ENCODE measurements at regions not wholly inside any gene's neighbourhood (a gene's known extent, or its start where the extent isn't known, plus 50 kb on each side); places are given as distances from the start of the nearest gene placed in this dataset.

DNA sequence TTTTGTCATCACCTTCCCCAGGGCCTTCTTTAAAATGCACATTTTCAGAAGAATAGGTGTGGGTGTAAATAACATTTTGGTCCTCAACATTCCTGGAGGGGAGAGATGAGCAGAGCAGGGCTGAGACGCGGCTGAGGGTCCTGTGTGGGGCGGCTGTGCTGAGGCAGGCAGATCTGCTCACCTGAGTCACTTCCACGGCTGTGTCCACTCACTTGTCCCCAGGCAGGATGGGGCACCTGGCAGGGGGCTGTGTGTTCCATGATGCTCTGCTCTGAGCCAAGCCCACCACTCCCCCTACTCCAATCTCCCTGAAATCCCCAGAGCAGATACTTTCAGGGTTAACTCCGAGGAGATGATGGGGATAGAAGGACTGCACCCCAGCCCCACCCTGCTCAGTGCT lies 93.8 kb downstream of the GLRX3 start:
- Histone ChIP-seq H3K9ac (ENCODE audit: low read depth, low read length) (no peak overlapping the region), H3K9me3 (ENCODE audit: insufficient read depth, low read depth, low read length) (peaks cover 14% of the 10 kb centered on the region), H3K36me3 (ENCODE audit: insufficient read depth, low read length) (no peaks in the 10 kb centered on the region), H3K4me3 (ENCODE audit: low read length) (no peak overlapping the region), H3K27me3 (ENCODE audit: insufficient read depth, low read length) (no peaks in the 10 kb centered on the region), H3K27ac (ENCODE audit: low read depth, low read length) (no peak overlapping the region), H3K4me1 (ENCODE audit: insufficient read depth, low read length) (no peaks in the 10 kb centered on the region)
- WGBS: 89% methylated on average over 5 of the region's 5 CpGs

- WGBS: 90% methylated on average over 6 of the region's 6 CpGs
- no peak overlapping the region for H3K9ac ChIP-seq (ENCODE audit: low read depth, low read length)
- no peaks in the 10 kb centered on the region for H3K27me3 ChIP-seq (ENCODE audit: insufficient read depth, low read length)
- no peaks in the 10 kb centered on the region for H3K4me1 ChIP-seq (ENCODE audit: insufficient read depth, low read length)
- H3K27ac ChIP-seq (ENCODE audit: low read depth, low read length): no peak overlapping the region
- peaks cover 14% of the 10 kb centered on the region for H3K9me3 ChIP-seq (ENCODE audit: insufficient read depth, low read depth, low read length)
- no peak overlapping the region for H3K4me3 ChIP-seq (ENCODE audit: low read length)
- no peaks in the 10 kb centered on the region for H3K36me3 ChIP-seq (ENCODE audit: insufficient read depth, low read length)
Observed at GRCh38 chr10:130230611-130231010, 94.4 kb downstream of the GLRX3 start.

GRCh38 chr10:130231251-130231741 lies 95.1 kb downstream of the GLRX3 start:
- 96% methylated on average over 15 of the region's 15 CpGs for WGBS
- no peak overlapping the region for H3K9ac ChIP-seq (ENCODE audit: low read depth, low read length)
- H3K36me3 ChIP-seq (ENCODE audit: insufficient read depth, low read length): no peaks in the 10 kb centered on the region
- H3K4me3 ChIP-seq (ENCODE audit: low read length): no peak overlapping the region
- no peaks in the 10 kb centered on the region for H3K4me1 ChIP-seq (ENCODE audit: insufficient read depth, low read length)
- peaks cover 14% of the 10 kb centered on the region for H3K9me3 ChIP-seq (ENCODE audit: insufficient read depth, low read depth, low read length)
- H3K27me3 ChIP-seq (ENCODE audit: insufficient read depth, low read length): no peaks in the 10 kb centered on the region
- H3K27ac ChIP-seq (ENCODE audit: low read depth, low read length): no peak overlapping the region

DNA sequence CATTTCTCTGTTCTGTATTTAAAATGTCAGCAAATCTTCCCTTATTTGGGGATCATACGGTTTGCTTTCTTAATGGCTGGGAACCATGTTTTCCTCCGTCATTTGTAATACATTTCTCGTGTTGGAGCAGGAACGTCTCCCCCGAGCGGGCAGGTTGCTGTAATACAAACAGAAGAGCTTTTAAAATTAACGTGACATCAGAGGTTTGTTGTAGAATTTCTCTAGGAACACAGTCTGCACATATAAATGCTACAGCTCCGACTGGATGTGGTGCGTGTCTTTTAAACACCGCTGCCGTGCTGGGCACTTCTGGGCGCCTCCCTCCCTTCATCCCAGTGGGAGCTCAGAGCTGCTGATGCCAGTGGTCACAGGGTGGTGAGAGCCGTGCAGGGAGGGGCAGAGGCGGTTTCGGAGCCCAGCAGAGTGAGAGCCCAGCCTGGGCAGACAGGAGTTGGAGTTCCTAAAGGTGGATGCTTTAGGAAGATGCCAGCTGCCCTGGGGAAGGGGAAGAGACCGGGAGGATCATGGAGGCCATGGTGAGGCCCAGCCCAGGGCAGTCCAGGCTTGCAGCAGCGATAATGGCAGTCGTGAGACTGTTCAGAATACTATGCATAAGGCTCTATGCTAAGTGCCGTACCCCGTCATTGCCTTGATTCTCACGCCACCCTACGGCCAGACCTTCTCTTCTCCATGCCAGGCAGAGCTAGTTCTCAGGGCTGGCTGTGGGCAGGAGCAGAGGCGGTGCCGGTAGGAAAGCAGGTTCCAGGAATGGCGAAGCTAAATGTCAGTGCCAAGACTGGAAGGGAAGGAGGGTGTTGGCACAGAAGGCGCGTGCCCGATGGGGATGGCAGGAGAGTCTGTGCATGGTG lies 96.2 kb downstream of the GLRX3 start:
- no peaks in the 10 kb centered on the region for H3K27me3 ChIP-seq (ENCODE audit: insufficient read depth, low read length)
- 90% methylated on average over 28 of the region's 28 CpGs for WGBS
- H3K27ac ChIP-seq (ENCODE audit: low read depth, low read length): no peak overlapping the region

DNA sequence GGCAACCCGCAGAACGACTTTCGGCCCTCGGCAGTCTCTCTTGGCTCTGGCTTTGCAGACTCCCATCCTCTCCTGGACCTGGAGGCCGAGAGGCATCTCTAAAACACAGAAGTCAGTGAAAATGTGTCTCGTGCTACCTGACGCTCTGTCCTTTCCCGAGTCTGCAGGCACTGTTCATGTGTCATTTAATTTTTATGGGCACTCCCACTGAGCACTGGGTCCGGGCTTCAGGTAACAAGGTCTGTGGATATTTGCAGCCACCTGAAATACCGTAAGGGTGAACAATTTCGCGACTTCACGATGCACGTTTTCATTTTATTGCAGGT lies 96.8 kb downstream of the GLRX3 start:
- Histone ChIP-seq H3K9me3 (ENCODE audit: insufficient read depth, low read depth, low read length) (peaks cover 6% of the 10 kb centered on the region), H3K4me1 (ENCODE audit: insufficient read depth, low read length) (no peaks in the 10 kb centered on the region), H3K27me3 (ENCODE audit: insufficient read depth, low read length) (no peaks in the 10 kb centered on the region), H3K27ac (ENCODE audit: low read depth, low read length) (no peak overlapping the region), H3K36me3 (ENCODE audit: insufficient read depth, low read length) (no peaks in the 10 kb centered on the region), H3K4me3 (ENCODE audit: low read length) (no peak overlapping the region), H3K9ac (ENCODE audit: low read depth, low read length) (no peak overlapping the region)
- WGBS: 92% methylated on average over 14 of the region's 14 CpGs

More for the DNA sequence above, 96.2 kb downstream of the GLRX3 start:
- no peak overlapping the region for H3K4me3 ChIP-seq (ENCODE audit: low read length)
- peaks cover 12% of the 10 kb centered on the region for H3K9me3 ChIP-seq (ENCODE audit: insufficient read depth, low read depth, low read length)
- no peaks in the 10 kb centered on the region for H3K4me1 ChIP-seq (ENCODE audit: insufficient read depth, low read length)
- H3K9ac ChIP-seq (ENCODE audit: low read depth, low read length): no peak overlapping the region
- H3K36me3 ChIP-seq (ENCODE audit: insufficient read depth, low read length): no peaks in the 10 kb centered on the region

DNA sequence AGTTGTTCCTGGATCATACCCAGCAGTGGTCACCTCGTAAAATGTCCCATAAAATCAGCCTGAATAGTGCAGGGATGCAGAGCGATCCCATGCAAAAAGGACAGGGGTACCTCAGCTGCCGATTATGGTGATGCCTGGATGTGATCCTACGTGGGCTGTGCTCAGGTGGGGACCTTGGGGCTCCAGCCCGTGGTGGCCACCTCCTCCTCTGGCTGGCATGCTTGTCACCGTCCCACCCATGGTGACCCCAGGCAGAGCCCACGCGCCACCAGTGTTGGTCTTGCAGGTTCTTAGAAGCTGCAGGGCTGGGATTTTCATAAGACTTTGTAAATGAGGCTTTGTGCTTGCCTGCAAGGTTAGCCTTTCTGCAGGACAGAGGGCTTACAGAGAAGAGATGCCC lies 97.2 kb downstream of the GLRX3 start:
- 94% methylated on average over 8 of the region's 8 CpGs for WGBS
- Histone ChIP-seq H3K4me1 (ENCODE audit: insufficient read depth, low read length) (no peaks in the 10 kb centered on the region), H3K9me3 (ENCODE audit: insufficient read depth, low read depth, low read length) (peaks cover 3% of the 10 kb centered on the region; the same call in 1 of the 2 replicates), H3K9ac (ENCODE audit: low read depth, low read length) (no peak overlapping the region), H3K36me3 (ENCODE audit: insufficient read depth, low read length) (no peaks in the 10 kb centered on the region), H3K27ac (ENCODE audit: low read depth, low read length) (no peak overlapping the region), H3K4me3 (ENCODE audit: low read length) (no peak overlapping the region), H3K27me3 (ENCODE audit: insufficient read depth, low read length) (no peaks in the 10 kb centered on the region)

DNA sequence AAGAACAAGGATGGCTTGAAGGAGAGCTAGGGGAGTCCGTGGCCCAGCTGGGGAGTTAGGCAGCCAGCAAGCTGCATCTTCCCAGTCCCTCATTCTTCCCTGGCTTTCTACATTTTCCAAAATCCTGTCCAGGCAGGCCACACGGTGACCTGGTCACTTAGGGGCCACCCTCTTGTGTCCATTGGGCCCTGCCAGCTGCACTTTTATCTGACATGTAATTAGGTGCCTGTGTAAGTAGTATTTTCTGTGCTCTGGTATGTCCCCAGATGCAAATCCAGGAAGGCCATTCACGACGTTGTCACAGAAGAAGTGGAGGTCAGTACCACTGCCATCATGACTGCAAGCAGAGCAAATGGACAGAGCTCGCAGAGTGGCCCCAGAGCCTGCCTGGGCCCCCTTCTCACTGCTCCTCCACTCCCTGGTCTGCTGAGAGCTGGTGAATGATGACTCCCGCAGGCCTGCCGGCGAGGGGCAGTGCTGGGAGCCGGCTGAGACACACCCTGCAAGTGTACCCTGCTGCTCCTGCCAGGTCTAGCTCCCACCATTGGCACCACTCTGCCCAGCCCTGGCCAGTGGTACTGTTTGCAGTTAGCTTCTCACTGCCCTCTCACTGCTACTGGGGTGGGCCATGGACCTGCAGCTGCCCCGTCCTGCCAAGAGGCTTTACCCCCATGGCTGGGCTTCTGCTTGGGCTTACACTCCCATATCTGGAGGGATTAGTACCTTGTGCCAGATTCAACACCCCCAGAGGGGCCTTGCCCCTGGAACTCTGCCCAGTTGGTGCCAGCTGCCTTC lies 98.2 kb downstream of the GLRX3 start:
- Histone ChIP-seq H3K4me1 (ENCODE audit: insufficient read depth, low read length) (no peaks in the 10 kb centered on the region), H3K27me3 (ENCODE audit: insufficient read depth, low read length) (no peaks in the 10 kb centered on the region), H3K36me3 (ENCODE audit: insufficient read depth, low read length) (no peaks in the 10 kb centered on the region), H3K27ac (ENCODE audit: low read depth, low read length) (no peak overlapping the region), H3K9ac (ENCODE audit: low read depth, low read length) (no peak overlapping the region), H3K9me3 (ENCODE audit: insufficient read depth, low read depth, low read length) (peaks cover 2% of the 10 kb centered on the region; the same call in 1 of the 2 replicates), H3K4me3 (ENCODE audit: low read length) (no peak overlapping the region)
- WGBS: 91% methylated on average over 10 of the region's 10 CpGs

DNA sequence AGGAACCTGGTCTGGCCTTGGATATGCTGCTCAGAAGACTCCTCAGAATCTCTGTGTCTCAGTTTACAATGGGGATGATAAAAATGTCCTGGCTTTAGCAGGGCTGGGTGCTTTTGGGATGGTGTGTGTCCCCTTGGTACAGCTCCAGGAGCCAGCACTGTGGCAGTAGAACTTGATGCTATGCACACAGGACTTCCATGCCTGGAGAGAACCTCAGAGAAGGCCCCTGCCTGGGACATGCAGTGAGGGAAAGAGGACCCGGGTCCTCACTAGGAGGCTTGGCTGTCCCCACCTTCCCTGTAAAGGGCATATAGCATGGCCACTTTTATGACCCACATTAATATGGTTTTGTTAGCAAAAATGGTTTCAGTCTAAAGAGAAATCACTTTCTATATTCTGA lies 100.5 kb downstream of the GLRX3 start:
- Histone ChIP-seq H3K4me3 (ENCODE audit: low read length) (no peak overlapping the region), H3K9me3 (ENCODE audit: insufficient read depth, low read depth, low read length) (peaks cover 21% of the 10 kb centered on the region; the same call in 1 of the 2 replicates), H3K36me3 (ENCODE audit: insufficient read depth, low read length) (no peaks in the 10 kb centered on the region), H3K27me3 (ENCODE audit: insufficient read depth, low read length) (no peaks in the 10 kb centered on the region), H3K27ac (ENCODE audit: low read depth, low read length) (no peak overlapping the region), H3K4me1 (ENCODE audit: insufficient read depth, low read length) (no peaks in the 10 kb centered on the region), H3K9ac (ENCODE audit: low read depth, low read length) (no peak overlapping the region)
- 48% methylated on average over 1 of the region's 1 CpG for WGBS

DNA sequence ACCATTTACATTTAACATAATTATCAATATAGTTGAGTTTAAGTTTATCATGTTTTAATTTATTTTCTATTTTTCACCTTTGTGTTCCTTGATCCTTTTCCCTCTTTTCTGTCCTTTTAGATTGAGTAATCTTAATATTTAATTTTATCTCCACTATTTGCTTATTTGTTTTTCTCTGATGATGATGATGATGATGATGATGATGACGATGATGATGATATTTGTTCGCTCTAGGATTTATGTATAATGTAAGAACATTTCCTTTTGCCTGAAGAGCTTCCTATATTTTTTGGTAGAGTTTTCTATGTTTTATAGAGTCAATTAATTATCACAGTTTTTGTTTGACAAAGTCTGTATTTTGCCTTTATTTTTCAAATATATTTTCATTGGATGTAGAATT lies 104.2 kb downstream of the GLRX3 start:
- Histone ChIP-seq H3K4me1 (ENCODE audit: insufficient read depth, low read length) (peaks cover 4% of the 10 kb centered on the region; the same call in 1 of the 2 replicates), H3K27me3 (ENCODE audit: insufficient read depth, low read length) (no peaks in the 10 kb centered on the region), H3K9ac (ENCODE audit: low read depth, low read length) (no peak overlapping the region), H3K9me3 (ENCODE audit: insufficient read depth, low read depth, low read length) (peaks cover 24% of the 10 kb centered on the region; the same call in 1 of the 2 replicates), H3K4me3 (ENCODE audit: low read length) (no peak overlapping the region), H3K27ac (ENCODE audit: low read depth, low read length) (no peak overlapping the region), H3K36me3 (ENCODE audit: insufficient read depth, low read length) (no peaks in the 10 kb centered on the region)
- WGBS: 93% methylated on average over 2 of the region's 2 CpGs

- Histone ChIP-seq H3K36me3 (ENCODE audit: insufficient read depth, low read length) (no peaks in the 10 kb centered on the region), H3K4me1 (ENCODE audit: insufficient read depth, low read length) (peaks cover 4% of the 10 kb centered on the region; the same call in 1 of the 2 replicates), H3K4me3 (ENCODE audit: low read length) (no peak overlapping the region), H3K9ac (ENCODE audit: low read depth, low read length) (no peak overlapping the region), H3K27ac (ENCODE audit: low read depth, low read length) (no peak overlapping the region), H3K9me3 (ENCODE audit: insufficient read depth, low read depth, low read length) (peaks cover 24% of the 10 kb centered on the region; the same call in 1 of the 2 replicates), H3K27me3 (ENCODE audit: insufficient read depth, low read length) (no peaks in the 10 kb centered on the region)
- WGBS: 61% methylated on average over 3 of the region's 3 CpGs
Observed at GRCh38 chr10:130242513-130242912, 106.3 kb downstream of the GLRX3 start.

- peaks cover 24% of the 10 kb centered on the region; the same call in 1 of the 2 replicates for H3K9me3 ChIP-seq (ENCODE audit: insufficient read depth, low read depth, low read length)
- peaks cover 4% of the 10 kb centered on the region; the same call in 1 of the 2 replicates for H3K4me1 ChIP-seq (ENCODE audit: insufficient read depth, low read length)
- no peak overlapping the region for H3K27ac ChIP-seq (ENCODE audit: low read depth, low read length)
- no peak overlapping the region for H3K9ac ChIP-seq (ENCODE audit: low read depth, low read length)
- no peaks in the 10 kb centered on the region for H3K27me3 ChIP-seq (ENCODE audit: insufficient read depth, low read length)
- WGBS: 96% methylated on average over 3 of the region's 3 CpGs
- H3K4me3 ChIP-seq (ENCODE audit: low read length): no peak overlapping the region
- H3K36me3 ChIP-seq (ENCODE audit: insufficient read depth, low read length): no peaks in the 10 kb centered on the region
Observed at GRCh38 chr10:130243015-130243414, 106.8 kb downstream of the GLRX3 start.

Data from HUES64 (cell line).